ENCODE measurements at regions not wholly inside any gene's neighbourhood (a gene's known extent, or its start where the extent isn't known, plus 50 kb on each side); places are given as distances from the start of the nearest gene placed in this dataset.

DNA sequence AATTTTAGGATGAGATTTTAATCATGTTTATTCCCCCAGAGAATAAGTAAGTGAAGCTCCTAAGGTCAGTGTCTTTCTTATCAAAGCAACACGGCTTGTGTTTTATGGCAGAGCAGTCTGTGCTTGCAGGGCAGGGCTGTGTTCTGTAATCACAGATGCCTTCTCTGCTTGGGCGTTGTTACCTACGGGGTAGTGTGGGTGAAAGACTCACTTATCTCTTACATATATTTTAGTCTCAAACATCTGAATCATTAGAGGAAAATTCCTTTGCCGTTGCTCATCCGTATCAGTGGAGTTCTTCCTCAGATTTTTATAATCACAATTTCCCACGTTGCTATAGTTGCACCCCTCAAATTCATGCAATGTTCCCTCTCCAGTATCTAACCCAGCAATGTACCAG, 271.7 kb upstream of the MEIS2 start:
- H3K27ac Mint-ChIP-seq, result no peak overlapping the region
- H3K36me3 Mint-ChIP-seq (ENCODE audit: low read depth), result no peaks in the 10 kb centered on the region
- DNase-seq, result no peak
- TF ChIP-seq, protein P1, sequence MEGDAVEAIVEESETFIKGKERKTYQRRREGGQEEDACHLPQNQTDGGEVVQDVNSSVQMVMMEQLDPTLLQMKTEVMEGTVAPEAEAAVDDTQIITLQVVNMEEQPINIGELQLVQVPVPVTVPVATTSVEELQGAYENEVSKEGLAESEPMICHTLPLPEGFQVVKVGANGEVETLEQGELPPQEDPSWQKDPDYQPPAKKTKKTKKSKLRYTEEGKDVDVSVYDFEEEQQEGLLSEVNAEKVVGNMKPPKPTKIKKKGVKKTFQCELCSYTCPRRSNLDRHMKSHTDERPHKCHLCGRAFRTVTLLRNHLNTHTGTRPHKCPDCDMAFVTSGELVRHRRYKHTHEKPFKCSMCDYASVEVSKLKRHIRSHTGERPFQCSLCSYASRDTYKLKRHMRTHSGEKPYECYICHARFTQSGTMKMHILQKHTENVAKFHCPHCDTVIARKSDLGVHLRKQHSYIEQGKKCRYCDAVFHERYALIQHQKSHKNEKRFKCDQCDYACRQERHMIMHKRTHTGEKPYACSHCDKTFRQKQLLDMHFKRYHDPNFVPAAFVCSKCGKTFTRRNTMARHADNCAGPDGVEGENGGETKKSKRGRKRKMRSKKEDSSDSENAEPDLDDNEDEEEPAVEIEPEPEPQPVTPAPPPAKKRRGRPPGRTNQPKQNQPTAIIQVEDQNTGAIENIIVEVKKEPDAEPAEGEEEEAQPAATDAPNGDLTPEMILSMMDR (IDR thresholded peaks at IDR 0.05), result no peak
- no peak overlapping the region for H3K4me3 Mint-ChIP-seq
- H3K4me1 Mint-ChIP-seq (ENCODE audit: low read depth), result peaks cover 8% of the 10 kb centered on the region
- H3K27me3 Mint-ChIP-seq (ENCODE audit: insufficient read depth), result peaks cover 1% of the 10 kb centered on the region; the same call in 1 of the 2 replicates
- no peaks in the 10 kb centered on the region for H3K9me3 Mint-ChIP-seq

DNA sequence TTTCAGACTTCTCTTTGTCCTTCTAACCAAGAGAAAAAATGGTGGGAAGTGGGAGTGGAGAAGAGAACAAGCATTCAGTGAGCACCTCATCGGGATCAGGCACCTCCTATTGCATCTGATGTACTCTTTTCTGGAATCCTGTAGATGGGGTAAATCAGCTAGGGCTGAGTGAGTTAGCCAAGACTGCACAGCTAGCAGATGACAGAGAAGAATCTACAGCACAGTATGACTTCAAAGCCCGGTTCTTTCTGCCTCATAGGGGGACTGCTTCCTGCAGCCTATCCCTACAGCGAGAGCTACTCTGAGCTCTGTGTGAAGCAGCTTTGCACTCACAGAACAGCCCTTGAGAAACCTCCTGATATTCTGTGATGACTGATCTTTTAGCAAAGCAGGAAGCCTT, 275.2 kb upstream of the MEIS2 start:
- Mint-ChIP-seq H3K36me3 (ENCODE audit: low read depth) (no peaks in the 10 kb centered on the region), H3K27ac (no peak overlapping the region), H3K9me3 (no peaks in the 10 kb centered on the region), H3K27me3 (ENCODE audit: insufficient read depth) (0 out of 2 replicates have a peak, but pooled peaks cover 1% of the 10 kb centered on the region), H3K4me3 (no peak overlapping the region), H3K4me1 (ENCODE audit: low read depth) (peaks cover 8% of the 10 kb centered on the region)
- DNase-seq, result no peak
- TF ChIP-seq, protein P1 (IDR thresholded peaks at IDR 0.05), result no peak

DNA sequence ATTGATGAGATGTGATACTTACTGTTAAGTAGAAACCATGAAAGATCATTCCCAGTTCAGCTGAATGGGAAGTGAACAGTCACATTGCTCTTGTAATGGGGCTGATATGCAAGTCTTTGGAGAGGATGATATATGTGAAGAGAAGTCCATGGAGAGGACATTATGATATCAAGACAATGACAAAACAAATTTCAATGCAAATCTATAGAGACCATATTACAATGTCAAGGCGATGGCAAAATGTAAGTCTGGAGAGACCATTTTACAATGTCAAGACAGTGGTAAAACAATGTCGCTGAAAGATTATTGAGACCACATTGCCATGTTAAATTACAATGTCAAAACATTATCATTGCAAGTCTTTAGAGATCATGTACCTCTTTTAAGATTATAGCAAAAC, 277.1 kb upstream of the MEIS2 start:
- H3K4me3 Mint-ChIP-seq, result no peak overlapping the region
- H3K27ac Mint-ChIP-seq, result no peak overlapping the region
- H3K9me3 Mint-ChIP-seq, result no peaks in the 10 kb centered on the region
- H3K27me3 Mint-ChIP-seq (ENCODE audit: insufficient read depth), result no peaks in the 10 kb centered on the region
- peaks cover 1% of the 10 kb centered on the region for H3K4me1 Mint-ChIP-seq (ENCODE audit: low read depth)
- no peaks in the 10 kb centered on the region for H3K36me3 Mint-ChIP-seq (ENCODE audit: low read depth)
- TF ChIP-seq, protein P1 (IDR thresholded peaks at IDR 0.05), result no peak
- DNase-seq, result no peak

DNA sequence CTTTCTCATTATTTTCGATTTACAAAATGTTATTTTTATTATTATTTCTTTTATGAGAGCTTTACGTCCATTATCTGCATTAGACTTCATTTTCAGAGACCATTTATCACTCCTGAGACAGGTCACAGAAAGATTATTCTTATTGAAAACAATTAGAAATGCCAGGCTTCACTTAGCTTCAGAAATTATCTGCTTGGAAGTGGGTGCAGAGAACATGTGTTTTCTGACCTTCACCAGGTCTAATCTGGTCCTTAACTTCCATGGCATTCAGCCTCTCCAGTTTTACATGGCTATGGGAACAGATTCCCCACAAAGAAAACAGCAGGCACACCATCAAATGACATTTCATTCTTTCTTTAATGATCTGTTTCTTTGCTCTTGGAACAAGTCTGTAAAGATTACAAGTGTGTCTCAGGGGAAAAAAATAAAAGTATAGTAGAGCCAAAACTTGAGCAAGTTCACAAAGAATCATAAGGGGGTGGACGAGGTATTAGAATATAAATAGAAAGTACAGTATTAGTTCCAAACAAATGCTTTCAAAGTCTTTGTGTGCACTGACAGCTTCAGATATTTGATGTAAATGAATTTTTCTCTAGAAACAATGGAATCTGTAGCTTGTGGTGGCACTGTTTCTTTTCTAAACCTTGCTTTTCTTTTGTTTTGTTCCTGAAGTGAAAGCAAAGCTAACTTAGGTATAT, 294.2 kb upstream of the MEIS2 start:
- DNase-seq, result no peak
- TF ChIP-seq, protein P1 (IDR thresholded peaks at IDR 0.05), result no peak
- H3K9me3 Mint-ChIP-seq, result peaks cover 27% of the 10 kb centered on the region
- no peaks in the 10 kb centered on the region for H3K36me3 Mint-ChIP-seq (ENCODE audit: low read depth)
- H3K4me1 Mint-ChIP-seq (ENCODE audit: low read depth), result no peaks in the 10 kb centered on the region
- H3K27ac Mint-ChIP-seq, result no peak overlapping the region
- H3K27me3 Mint-ChIP-seq (ENCODE audit: insufficient read depth), result no peaks in the 10 kb centered on the region
- no peak overlapping the region for H3K4me3 Mint-ChIP-seq

DNA sequence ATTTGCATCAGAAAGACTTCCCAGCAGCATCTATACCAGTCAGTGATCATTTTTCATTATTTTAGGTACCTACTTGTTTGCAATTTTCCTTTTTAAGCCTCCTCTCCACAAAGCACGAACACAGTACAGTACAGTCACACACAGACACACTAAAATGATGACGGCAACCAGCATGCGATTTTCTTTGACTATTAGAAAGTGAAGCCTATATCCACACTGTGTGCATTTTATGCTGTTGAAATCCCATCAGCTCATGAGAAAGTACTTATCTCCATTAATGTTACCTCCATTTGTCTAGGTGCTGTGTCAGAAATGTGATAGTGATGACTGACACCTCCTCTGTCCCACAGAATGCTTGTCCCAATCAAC, 294.7 kb upstream of the MEIS2 start:
- Mint-ChIP-seq H3K36me3 (ENCODE audit: low read depth) (no peaks in the 10 kb centered on the region), H3K9me3 (peaks cover 23% of the 10 kb centered on the region), H3K4me3 (no peak overlapping the region), H3K27ac (no peak overlapping the region), H3K27me3 (ENCODE audit: insufficient read depth) (no peaks in the 10 kb centered on the region), H3K4me1 (ENCODE audit: low read depth) (no peaks in the 10 kb centered on the region)
- DNase-seq, result no peak
- TF ChIP-seq, protein P1 (IDR thresholded peaks at IDR 0.05), result no peak

Data from HFFc6 (cell line).